ENCODE measurements at regions not wholly inside any gene's neighbourhood (a gene's known extent, or its start where the extent isn't known, plus 50 kb on each side); places are given as distances from the start of the nearest gene placed in this dataset.
"Not testable (repeated sequence)": the region's sequence is repeated elsewhere in the genome, so short reads cannot be mapped to it uniquely, and the experiment has no call there.

DNA sequence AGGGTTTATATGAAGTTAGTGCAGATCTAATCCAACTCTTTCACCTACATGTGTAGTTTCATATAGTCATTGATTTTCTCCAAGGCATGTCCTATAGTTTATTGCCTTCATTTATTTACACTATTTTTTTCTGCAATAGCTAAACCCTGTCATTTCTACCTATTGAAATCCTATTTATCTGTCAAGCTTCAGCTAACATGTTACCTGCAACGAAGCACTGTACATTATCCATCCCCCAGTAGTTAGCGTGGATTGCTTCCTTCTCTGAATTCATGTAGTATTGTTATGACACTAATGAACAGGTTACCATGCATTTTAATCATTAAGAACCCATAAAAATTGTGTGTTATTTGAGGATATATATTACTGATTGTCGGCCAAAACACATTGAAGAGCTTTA is 742.9 kb upstream of the PCDH20 start:
- Histone ChIP-seq H3K27ac (no peak overlapping the region), H3K27me3 (ENCODE audit: control insufficient read depth, insufficient read depth, low read length) (no peaks in the 10 kb centered on the region), H3K36me3 (ENCODE audit: control insufficient read depth, insufficient read depth, low read length) (no peaks in the 10 kb centered on the region), H3K4me3 (ENCODE audit: low read depth, low read length) (no peak overlapping the region), H3K4me2 (ENCODE audit: low read length) (no peak overlapping the region), H3K4me1 (no peaks in the 10 kb centered on the region), H2AFZ (no peak overlapping the region), H3K79me2 (no peaks in the 10 kb centered on the region), H3K9ac (no peak overlapping the region), H3K9me3 (ENCODE audit: control insufficient read depth, low read length) (no peaks in the 10 kb centered on the region)
- TF ChIP-seq, protein P1, sequence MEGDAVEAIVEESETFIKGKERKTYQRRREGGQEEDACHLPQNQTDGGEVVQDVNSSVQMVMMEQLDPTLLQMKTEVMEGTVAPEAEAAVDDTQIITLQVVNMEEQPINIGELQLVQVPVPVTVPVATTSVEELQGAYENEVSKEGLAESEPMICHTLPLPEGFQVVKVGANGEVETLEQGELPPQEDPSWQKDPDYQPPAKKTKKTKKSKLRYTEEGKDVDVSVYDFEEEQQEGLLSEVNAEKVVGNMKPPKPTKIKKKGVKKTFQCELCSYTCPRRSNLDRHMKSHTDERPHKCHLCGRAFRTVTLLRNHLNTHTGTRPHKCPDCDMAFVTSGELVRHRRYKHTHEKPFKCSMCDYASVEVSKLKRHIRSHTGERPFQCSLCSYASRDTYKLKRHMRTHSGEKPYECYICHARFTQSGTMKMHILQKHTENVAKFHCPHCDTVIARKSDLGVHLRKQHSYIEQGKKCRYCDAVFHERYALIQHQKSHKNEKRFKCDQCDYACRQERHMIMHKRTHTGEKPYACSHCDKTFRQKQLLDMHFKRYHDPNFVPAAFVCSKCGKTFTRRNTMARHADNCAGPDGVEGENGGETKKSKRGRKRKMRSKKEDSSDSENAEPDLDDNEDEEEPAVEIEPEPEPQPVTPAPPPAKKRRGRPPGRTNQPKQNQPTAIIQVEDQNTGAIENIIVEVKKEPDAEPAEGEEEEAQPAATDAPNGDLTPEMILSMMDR (IDR thresholded peaks at IDR 0.05) = no peak

DNA sequence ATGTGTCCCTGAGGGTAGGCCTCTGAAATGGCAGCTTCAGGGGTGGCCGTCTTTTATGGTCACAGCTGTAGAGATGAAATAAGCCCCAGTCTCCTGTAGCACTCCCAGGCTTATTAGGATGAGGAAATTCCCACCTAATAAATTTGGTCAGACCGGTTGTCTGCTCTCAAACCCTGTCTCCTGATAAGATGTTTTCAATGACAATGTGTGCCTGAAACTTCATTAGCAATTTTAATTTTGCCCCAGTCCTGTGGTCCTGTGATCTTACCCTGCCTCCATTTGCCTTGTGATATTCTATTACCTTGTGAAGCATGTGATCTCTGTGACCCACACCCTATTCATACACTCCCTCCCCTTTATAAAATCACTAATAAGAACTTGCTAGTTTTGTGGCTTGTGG is 736.1 kb upstream of the PCDH20 start:
- not testable (repeated sequence) for H3K4me3 ChIP-seq (ENCODE audit: low read depth, low read length); H3K36me3 ChIP-seq (ENCODE audit: control insufficient read depth, insufficient read depth, low read length); H3K4me2 ChIP-seq (ENCODE audit: low read length); H3K27ac ChIP-seq; H3K9ac ChIP-seq; H3K27me3 ChIP-seq (ENCODE audit: control insufficient read depth, insufficient read depth, low read length); H3K79me2 ChIP-seq; H3K9me3 ChIP-seq (ENCODE audit: control insufficient read depth, low read length); H3K4me1 ChIP-seq; H2AFZ ChIP-seq

GRCh38 chr13:62142048-62142447 is 726.4 kb upstream of the PCDH20 start:
- Histone ChIP-seq H3K9me3 (ENCODE audit: control insufficient read depth, low read length) (no peaks in the 10 kb centered on the region), H3K79me2 (no peaks in the 10 kb centered on the region), H3K4me3 (ENCODE audit: low read depth, low read length) (no peak overlapping the region), H3K36me3 (ENCODE audit: control insufficient read depth, insufficient read depth, low read length) (no peaks in the 10 kb centered on the region), H3K4me2 (ENCODE audit: low read length) (no peak overlapping the region), H3K27me3 (ENCODE audit: control insufficient read depth, insufficient read depth, low read length) (no peaks in the 10 kb centered on the region), H3K9ac (no peak overlapping the region), H3K4me1 (no peaks in the 10 kb centered on the region), H2AFZ (no peak overlapping the region), H3K27ac (no peak overlapping the region)
- TF ChIP-seq, protein P1 (IDR thresholded peaks at IDR 0.05) = no peak

DNA sequence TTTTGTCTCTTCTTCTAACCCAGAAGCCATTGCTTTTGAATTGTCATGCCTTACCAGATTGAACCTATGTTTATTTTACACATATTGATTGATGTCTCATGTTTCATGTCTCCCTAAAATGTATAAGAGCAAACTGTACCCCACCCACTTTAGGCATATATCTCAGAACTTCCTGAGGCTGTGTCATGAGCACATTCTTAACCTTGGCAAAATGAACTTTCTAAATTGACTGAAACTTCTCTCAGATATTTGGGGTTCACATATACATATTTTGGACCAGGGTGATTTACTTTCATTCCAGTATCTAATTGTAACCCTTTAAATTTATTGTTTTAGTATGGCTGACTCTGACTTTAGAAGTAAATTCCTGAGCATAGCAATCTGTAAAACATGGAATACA is 723.9 kb upstream of the PCDH20 start:
- Histone ChIP-seq H3K36me3 (ENCODE audit: control insufficient read depth, insufficient read depth, low read length) (no peaks in the 10 kb centered on the region), H3K4me2 (ENCODE audit: low read length) (no peak overlapping the region), H3K79me2 (no peaks in the 10 kb centered on the region), H3K4me3 (ENCODE audit: low read depth, low read length) (no peak overlapping the region), H3K4me1 (no peaks in the 10 kb centered on the region), H3K27me3 (ENCODE audit: control insufficient read depth, insufficient read depth, low read length) (no peaks in the 10 kb centered on the region), H2AFZ (no peak overlapping the region), H3K27ac (no peak overlapping the region), H3K9me3 (ENCODE audit: control insufficient read depth, low read length) (no peaks in the 10 kb centered on the region), H3K9ac (no peak overlapping the region)
- TF ChIP-seq, protein P1 (IDR thresholded peaks at IDR 0.05) = no peak

DNA sequence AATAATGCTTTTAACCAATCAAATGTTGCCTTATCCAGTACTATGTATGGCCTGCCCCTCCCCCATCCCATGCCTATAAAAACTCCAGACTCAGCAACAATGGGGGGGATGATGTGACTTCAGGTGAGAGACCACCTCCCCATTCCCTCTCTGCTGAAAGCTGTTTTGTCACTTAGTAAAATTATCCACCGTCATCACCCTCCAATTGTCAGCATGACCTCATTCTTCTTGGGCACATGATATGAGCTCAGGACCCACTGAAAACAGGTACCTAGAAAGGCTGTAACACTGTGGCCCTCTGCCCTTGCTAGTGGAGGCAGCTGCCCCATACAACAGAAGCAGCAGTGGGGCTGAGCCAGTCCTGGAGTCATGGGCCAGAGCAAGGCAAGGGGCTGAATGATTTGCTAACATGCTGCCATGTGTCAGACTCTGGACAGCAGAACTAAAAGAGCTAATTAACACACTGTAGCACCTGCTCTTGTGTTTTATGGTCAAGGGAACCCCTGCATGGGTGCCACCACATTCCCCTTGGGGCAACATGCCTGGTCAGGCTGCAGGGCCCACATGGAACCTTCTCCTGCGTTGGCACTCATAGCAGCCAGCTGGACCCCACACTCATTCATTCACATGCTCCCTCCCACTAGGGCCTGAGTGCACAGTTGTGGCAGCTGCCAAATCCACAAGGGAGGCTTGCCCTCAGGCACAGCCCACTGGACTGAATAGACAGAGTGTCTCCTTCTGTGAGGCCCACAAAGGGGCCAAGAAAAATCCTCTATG is 722.2 kb upstream of the PCDH20 start:
- TF ChIP-seq, protein P1 (IDR thresholded peaks at IDR 0.05) = no peak
- Histone ChIP-seq H2AFZ (no peak overlapping the region), H3K4me3 (ENCODE audit: low read depth, low read length) (no peak overlapping the region), H3K4me1 (no peaks in the 10 kb centered on the region), H3K9ac (no peak overlapping the region), H3K9me3 (ENCODE audit: control insufficient read depth, low read length) (no peaks in the 10 kb centered on the region), H3K36me3 (ENCODE audit: control insufficient read depth, insufficient read depth, low read length) (no peaks in the 10 kb centered on the region), H3K79me2 (no peaks in the 10 kb centered on the region), H3K27ac (no peak overlapping the region), H3K27me3 (ENCODE audit: control insufficient read depth, insufficient read depth, low read length) (no peaks in the 10 kb centered on the region), H3K4me2 (ENCODE audit: low read length) (no peak overlapping the region)

Data from parathyroid adenoma (tissue), 2 donors.